NK-92 treated with Interleukin-12 subunit alpha and Interleukin-12 subunit beta, amount 100 ng/mL, for 24 hours (cell line): ENCODE measurements at regions not wholly inside any gene's neighbourhood (a gene's known extent, or its start where the extent isn't known, plus 50 kb on each side); places are given as distances from the start of the nearest gene placed in this dataset.
"Not testable (repeated sequence)": the region's sequence is repeated elsewhere in the genome, so short reads cannot be mapped to it uniquely, and the experiment has no call there.

Source experiments
- DNase-seq: peaks from one replicate; lab custom pipeline; 2025; lab: John Stamatoyannopoulos, UW

DNA sequence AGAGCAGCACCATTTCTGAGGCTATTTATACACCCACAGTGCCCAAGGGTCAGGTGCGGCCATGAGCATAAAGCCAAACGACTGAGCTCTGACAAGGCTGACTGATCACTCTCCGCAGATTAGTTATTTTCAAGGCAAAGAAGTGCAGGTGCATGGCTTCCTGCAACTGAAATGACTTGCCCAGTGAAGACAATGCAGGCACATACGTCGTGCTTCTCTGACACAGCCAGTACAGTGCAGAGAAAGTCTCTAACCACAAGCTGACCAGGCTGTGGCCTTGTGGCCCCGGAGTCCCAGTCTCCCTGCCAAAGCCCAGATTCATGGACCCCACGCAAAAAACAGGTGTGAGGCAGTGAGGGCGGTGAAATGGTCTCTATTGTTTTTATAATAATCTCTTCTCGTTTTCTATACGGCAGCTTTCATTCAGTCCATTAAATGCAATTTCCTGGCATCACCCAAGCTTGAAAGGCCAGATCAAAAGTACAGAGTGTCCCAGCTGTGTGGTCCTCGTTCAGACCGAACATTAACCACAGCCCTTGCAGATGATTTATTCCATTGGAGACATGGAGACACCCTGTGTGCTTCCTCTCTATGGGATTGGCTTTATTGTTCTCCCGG lies 447.0 kb upstream of the ID2 start:
- DNase-seq = no peak

DNA sequence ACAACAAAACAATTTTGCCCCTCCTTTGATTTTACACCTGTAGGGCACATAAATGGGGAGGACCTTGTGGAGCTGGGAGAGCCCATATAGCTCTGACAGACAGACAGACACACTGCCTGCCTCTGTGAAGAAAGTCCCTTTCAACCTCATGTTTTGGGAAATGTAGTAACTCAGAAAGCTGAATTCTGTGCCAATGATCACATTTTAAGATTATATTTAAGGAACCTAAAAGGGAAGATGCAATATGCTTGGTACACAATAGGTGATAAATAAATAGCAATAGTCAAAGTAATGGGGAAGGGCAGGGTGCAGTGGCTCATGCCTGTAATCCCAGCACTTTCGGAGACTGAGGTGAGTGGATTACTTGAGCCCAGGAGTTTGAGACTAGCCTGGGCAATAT lies 446.4 kb upstream of the ID2 start:
- no peak for DNase-seq

DNA sequence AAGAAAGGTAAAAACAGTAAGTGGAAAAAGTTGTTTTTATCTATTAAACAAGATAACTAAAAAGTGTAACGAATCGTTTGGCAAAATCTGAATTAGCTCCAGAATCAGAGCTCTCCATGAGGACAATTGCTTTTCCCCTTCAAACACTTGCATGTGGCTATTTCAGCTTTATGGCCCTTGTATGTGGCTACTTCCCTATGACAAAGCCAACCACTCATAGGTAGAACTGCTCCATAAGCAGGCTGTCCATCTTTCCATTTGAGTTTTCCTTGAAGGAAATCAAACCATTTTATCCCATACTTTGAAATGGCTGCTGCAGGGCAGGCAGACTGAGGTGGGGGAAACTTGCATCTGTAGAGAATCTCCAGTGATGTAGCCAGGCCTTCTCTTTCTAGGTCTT lies 445.5 kb upstream of the ID2 start:
- no peak for DNase-seq

DNA sequence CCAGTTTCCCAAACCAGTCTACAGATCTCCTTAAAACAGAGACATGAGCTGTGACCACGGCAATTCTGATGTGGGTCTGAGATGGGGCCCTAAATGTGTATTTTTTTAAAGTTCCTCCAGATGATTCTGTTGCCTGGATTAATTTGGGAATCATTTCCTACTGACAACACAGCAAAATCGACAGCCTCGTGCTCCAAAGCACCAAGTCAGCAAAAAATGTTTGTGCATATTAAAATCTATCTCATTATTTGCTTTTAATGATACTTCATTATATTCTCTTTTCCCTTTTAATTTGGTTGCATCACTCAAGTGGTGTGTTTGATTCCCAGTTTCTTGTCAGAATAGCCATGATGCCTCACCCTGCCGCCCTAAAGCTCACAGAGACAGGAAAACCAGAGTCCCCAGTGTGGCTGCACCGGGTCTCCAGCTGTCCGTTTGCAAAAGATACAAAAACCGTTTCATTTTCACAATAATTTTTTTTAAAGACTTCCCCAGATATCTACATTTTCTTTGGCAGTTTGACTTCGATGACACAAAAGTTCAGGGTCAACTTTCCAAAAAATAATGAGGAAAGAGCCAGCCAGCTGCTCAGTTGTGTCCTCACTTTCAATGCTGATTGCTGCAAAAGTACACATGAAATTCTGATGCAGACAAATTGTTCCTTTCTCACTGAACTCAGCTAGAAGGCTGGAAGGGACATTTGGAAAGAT lies 443.2 kb upstream of the ID2 start:
- DNase-seq = no peak

DNA sequence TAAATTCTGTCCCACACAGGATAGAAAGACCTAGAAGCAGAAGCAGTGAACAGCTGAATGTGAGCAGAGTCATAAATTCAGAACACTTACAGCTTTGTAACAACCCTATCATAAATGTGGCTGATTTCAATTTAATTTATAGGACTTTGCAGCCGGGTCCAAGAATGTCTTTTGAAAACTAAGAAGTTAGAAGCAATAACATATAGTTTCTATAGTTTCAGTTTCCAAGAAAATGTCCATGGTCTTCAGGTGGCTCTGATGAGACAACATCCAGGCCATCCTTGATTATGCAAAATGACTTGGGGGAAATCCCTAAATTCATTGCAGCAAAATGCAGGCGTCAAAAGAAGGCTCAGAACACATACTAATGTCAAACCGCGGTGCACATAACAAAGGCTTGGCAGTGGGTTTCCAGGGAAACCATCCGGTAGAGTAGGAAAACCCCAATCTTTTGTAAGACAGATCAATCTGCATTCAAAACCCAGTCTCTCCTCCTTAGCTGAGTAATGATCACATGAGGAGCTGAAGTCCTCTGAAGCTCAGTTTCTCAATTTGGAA lies 442.2 kb upstream of the ID2 start:
- no peak for DNase-seq

DNA sequence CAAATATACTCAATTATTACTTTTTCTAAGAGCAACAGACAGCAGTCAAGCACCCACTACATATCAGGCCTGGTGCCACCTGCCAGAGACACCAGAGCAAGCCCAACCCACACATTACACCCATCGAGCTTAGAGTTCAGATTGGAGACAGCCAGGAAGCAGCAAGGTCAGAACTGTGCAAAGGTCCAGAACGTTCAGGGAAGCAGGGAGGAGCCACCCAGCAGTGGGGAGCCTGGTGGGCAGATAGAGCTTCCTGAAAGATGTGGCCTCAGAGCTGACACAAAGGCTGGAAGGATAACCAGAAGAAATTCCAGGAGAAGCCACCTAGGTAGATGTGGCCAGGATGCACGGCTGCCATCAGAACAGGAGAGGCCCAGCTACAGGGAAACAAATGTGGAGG lies 440.5 kb upstream of the ID2 start:
- no peak for DNase-seq

DNA sequence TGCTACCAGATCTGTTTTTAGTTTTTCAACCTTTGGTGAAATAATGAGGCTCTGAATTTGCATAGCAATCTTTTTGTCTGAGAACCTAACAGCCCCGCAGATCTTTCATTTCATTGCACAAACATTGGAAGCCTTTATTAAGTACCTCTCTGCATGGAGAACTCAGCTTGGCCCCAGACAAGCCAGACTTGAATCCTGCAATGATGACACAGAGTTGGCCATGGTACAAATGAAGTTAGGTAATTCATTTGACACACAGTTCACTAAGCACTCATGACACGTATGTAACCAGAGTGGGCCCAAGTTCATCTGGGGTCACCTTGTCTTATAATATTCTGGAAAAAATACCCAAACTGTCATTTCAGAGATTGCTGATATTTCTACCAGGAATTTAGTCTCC lies 439.1 kb upstream of the ID2 start:
- DNase-seq = no peak

DNA sequence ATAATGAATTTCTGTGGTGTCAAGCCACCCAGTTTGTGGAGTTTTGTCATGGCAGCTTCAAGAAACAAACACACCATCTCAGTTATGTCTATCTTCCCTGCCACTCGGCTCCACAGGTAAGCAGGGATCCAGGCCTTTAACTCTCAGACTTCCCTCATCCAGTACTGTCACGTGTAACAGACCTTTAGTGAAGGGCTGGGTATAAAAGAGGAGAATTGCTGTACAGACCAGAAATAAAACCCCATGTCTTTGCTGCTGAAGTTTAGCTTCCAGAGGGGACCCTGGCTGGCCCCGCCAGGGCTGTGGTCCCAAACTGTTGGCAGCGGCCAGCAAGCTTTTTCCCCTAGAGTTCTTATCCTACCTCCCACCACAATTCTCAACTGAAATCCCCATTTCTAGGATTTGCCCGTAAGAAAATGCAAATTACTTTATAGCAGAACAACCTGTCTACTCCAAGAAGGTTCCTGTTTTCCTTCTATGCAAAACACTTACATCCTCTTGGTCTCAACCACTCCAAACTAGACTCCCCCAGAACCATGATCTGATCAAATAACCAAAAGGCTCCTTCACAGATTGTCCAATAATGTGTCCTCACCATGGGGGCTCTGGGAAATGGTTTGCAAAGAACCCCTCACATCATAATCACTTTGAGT lies 438.0 kb upstream of the ID2 start:
- DNase-seq = no peak

DNA sequence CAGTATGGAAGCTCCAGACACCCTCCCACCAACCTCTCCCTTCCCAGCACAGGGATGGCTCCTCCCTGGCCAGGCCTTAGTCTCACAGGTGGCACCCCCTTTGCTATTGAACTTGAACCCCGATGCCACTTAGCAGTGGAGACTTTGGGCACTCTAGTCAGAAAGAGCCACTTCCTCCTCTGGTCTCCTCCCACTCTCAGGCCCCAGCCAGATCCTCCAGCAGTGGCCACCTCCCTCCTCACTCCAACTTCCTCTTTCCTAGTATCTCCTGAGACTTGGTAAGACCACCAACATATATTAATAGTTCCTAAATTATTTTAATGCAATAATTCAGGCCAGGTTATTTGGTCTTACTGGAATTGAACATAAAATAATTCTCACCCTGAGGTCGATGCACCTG lies 437.2 kb upstream of the ID2 start:
- no peak for DNase-seq

DNA sequence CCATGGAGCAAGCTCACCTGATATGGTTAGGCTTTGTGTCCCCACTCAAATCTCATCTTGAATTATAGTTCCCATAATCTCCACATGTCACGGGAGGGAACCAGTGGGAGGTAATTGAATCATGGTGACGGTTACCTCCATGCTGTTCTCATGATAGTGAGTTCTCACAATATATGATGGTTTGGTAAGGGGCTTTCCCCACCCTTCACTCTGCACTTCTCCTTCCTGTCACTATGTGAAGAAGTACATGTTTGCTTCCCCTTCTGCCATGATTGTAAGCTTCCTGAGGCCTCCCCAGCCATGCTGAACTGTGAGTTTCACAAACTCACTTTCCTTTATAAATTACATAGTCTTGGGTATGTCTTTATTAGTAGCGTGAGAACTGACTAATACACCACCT lies 435.7 kb upstream of the ID2 start:
- no peak for DNase-seq

DNA sequence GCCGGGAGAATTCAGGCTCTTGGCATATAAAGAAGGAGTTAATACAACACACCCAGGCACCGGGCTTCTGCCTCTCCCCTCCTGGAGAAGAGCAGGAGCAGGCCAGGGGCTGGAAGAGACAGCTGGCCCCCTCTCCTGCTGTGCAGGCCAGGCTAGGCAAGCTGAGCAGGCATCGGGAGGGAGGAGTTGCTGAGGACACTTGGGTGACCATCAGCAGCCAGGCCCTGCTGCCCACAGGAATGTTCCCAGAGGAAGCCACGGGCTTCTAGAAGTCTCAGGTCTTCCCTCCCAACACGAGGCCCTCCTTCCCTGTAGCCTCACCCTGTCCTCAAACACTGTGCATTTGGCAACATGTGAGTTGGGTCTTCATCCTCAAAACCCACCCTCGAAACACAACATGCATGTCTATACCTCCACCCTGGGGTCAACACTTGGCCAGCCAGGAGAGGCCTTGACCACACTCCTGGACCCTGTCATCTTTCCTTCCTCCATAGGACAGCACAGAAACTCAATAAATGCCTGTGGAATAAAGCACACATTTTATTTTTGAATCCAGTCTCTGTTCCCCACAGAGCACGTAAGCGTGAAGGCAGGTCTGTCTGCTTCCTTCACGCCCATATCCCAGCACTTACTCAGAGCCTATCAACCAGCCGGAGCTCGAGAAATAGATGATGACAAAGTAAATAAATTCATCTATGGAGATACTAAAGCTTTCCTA lies 433.8 kb upstream of the ID2 start:
- no peak for DNase-seq

DNA sequence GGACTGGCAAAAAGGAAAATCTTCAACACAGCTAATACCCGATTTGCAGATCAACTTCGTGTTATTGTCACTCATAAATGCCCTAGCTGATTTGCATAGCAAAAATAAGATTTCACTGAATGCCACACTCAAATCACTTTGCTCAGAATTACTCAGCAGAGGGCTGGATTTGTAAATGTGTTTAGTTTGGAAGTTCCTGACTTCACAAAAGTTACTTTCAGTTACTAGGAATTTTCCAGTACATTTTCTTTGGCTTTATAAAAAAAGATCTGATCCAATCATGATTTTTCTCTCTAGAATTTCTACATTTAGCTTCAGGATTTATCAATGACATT lies 433.3 kb upstream of the ID2 start:
- no peak for DNase-seq

DNA sequence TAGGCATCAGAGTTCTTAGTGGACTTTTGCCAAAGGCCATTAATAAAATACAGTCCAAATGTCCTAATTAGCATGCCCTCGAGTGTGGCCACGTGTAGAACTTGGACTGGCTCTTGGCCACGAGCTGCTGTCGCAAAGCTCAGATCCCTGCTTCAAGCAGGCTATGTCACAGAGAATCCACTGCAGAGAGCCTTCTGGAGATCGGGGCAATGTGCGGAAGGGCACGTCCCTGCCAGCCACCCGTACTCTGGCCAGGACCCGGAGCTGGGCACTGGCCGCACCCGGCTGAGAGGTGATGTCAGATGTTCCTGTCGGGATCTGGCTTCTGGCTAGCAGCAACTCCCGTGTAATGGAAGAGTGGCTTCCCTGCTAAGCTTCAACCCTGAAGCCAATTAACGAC lies 432.7 kb upstream of the ID2 start:
- DNase-seq = no peak

DNA sequence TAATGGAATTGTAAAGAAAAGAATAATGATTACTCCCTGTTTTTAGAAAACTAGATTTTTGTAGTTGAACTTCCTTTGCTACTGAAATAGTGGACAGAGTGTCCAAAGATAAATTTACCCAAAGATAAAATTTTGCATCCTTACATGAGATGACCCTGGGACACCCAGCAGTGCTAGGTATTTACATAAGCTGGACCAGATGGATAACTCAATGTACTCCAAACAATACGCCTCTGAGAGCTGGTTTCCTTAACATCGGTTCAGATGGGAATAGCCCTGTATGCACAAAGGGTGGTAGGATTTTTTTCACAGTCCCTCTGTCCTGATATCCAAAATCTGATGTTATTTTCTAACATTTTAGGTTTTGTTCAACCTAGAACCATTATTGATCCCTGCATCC lies 432.1 kb upstream of the ID2 start:
- no peak for DNase-seq

DNA sequence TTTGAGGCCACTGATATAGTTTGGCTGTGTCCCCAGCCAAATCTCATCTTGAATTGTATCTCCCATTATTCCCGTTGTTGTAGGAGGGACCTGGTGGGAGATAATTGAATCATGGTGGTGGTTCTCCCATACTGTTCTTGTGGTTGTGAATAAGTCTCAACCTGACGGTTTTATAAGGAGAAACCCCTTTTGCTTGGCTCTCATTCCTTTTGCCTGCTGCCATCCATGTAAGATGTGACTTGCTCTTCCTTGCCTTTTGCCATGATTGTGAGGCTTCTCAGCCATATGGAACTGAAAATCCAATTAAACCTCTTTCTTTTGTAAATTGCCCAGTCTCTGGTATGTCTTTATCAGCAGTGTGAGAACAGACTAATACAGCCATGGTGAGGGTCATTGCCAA lies 431.6 kb upstream of the ID2 start:
- DNase-seq = not testable (repeated sequence)

DNA sequence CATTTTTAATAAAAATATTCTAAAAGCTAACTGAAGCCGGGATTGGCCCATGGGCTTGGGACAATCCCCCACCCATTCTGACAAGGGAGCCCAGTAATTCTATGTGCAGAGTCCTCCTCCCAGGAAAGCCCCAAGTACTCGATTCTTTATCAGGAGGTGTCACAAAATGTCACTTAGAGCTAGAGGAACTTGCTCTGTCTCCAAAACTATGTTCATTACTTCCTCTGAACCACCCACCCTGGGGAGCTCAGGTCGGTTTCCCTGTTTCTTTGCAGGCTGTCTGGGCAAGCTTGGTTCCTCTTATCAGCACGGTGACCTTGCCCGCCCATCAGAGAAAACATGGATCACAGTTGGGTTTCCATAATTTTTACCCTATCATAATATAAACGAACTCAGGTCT lies 430.6 kb upstream of the ID2 start:
- no peak for DNase-seq

DNA sequence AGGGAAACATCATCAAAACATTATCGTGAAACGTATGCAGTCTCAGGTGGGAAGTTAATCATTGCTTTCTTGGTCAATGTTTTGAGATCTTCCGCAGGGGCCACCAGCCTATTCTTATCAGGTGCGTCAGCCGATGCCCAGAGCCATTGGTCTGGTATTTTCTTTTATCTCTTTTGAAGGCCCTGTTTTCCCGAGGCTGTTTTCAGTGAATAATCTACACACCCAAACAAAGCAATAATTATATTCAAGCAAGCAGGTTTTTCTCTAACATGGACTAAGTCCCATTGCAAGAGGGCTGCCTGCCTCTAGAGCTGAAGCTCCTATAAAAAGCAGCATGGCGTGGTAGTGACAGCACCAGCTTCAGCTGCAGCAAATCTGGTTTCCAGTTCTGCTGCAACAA lies 430.0 kb upstream of the ID2 start:
- DNase-seq = no peak

DNA sequence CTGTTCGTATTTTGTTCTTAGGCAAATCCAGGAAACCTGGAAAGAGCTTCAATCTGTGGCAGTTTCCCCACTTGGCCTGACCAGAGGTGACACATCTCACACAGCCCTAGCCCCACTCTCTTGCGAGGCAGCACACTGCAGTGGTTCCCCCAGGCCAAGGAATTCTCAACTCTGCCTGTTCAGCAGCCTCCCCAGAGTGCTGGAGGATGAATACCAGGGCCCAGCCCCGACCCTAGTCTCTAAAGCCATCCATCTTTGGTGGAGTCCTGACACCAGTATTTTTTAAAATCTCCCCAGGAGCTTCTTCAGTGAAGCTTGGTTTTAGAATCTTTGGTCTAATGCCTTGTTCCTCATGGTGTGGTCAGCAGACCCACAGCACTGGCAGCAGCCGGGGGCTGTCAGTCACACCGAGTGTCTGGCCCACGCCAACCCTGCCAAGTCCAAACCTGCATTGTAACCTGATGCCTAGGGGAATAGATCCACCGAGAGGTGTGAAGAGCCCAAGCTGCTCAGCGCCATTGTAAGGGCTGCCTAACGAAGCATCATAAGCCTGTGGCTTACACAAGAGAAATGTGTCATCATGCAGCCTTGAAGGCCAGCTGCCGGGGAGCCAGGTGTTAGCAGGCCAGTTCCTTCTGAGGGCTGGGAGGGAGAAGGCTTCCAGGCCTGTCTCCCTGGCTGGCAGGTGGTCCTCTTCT lies 428.7 kb upstream of the ID2 start:
- DNase-seq = no peak

DNA sequence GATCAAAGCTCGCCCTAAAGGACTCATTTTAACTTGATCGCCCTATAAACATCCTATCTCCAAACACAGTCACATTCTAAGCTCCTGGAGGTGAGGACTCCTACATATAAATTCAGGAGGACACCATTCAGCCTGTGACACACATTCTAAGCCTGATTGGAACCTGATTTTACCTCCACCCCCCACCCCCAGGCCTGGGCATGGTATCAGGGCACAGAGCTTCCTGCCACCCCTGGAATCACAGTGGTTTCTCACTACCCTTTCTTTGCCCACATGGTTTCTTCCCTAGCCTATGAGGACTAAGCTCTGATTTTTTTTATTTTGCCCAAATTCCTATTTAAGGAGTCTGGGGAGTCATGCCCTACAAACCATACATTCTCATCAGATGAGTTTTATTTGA lies 428.1 kb upstream of the ID2 start:
- no peak for DNase-seq

DNA sequence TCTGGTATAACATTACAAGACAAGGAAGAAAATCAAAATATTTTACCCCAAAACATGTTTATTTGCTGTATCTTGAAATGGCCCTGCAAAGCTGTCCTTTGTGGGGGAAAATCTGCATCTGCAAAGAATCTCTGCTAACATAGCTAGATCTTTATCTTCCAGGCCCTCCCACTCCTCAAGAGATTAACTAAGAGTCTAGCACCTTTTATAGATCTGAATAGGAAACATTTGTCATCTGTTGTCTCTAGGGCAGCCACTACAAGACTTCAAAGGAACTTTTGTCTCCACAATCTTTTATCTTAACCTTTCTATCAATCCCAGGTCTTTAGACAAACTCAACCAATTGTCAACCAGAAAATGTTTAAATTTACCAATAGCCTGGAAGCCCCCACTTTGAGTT lies 427.6 kb upstream of the ID2 start:
- DNase-seq = not testable (repeated sequence)

DNA sequence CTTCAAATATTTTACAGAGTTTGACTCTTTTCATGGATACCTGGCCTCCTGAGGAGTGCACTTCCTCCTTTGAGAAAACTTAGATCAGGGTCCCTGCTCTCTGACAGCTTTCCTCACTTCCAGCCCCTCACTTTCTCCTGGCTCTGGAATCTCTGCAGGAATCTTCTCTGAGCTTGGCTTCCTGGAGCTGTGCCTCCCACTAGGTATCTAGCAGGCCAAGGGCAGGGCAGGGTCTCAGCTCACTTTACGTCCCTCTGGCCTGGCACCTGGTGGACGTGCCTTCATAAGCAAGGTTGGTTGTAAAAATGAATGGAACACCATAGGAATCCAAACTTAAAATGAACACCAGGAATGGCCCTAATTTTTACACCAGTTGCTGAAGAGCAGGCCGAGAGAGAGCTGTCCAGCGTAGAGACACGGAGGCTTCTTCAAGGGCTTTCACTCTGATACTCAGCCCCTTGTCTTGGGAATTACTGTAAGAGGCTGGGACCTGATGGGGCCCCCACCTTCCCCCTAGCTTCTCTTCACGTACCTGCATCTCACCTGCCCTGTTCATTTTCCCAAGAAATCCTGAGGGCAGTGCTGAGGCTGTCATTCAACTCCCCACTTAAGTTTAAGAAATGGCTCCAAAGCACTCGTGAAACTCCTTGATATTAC lies 426.9 kb upstream of the ID2 start:
- DNase-seq = no peak

DNA sequence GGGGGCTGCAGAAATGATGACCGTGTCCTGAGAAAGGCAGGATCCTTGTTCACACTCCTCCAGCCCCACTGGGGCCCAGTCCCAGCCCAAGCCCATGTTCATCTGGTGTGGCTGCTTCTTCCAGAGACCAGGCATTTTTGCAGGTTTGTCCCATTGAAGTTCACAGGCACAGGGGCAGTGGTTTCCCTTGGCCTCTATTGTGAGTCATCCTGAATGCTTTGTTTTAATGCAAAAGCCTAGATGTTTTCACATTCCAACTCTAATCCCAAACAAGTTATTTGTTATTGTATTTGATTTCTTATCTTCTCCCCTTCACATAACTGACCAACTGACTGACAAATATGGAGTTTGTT lies 426.4 kb upstream of the ID2 start:
- no peak for DNase-seq
